GM21515 (cell line): ENCODE measurements at regions not wholly inside any gene's neighbourhood (a gene's known extent, or its start where the extent isn't known, plus 50 kb on each side); places are given as distances from the start of the nearest gene placed in this dataset.

Experiments used
- ATAC-seq: cut with Tn5 transposase; IDR thresholded peaks from one replicate; pipeline ENCODE4 v1.9.1; 2021; ENCODE audit not compliant: unreplicated experiment

GRCh38 chr7:17227766-17228490 lies 70.5 kb upstream of the AHR start:
- no peak for ATAC-seq

GRCh38 chr7:17229228-17229627 lies 69.2 kb upstream of the AHR start:
- ATAC-seq: no peak

- ATAC-seq: no peak
These were observed 68.2 kb upstream of the AHR start for GRCh38 chr7:17230099-17230807.

- no peak for ATAC-seq
These were observed 64.8 kb upstream of the AHR start for GRCh38 chr7:17233603-17234002.

- peak; percentile 50 for ATAC-seq
These were observed 64.4 kb upstream of the AHR start for GRCh38 chr7:17234030-17234397.

GRCh38 chr7:17234398-17235031 lies 63.9 kb upstream of the AHR start:
- ATAC-seq: peak; percentile 97

- ATAC-seq: no peak
These were observed 62.3 kb upstream of the AHR start for GRCh38 chr7:17236171-17236570.

GRCh38 chr7:17236603-17237002 lies 61.8 kb upstream of the AHR start:
- no peak for ATAC-seq

- ATAC-seq: no peak
These were observed 59.4 kb upstream of the AHR start for GRCh38 chr7:17239046-17239445.

- ATAC-seq: no peak
These were observed 58.5 kb upstream of the AHR start for GRCh38 chr7:17239683-17240521.

- no peak for ATAC-seq
These were observed 55.9 kb upstream of the AHR start for GRCh38 chr7:17242504-17242903.

GRCh38 chr7:17244786-17245185 lies 53.7 kb upstream of the AHR start:
- no peak for ATAC-seq

GRCh38 chr7:17247357-17247756 lies 51.1 kb upstream of the AHR start:
- ATAC-seq: no peak

GRCh38 chr7:17248527-17248926 lies 49.9 kb upstream of the AHR start:
- ATAC-seq: no peak
